Stimulated activated naive CD4-positive, alpha-beta T cell (primary cell): ENCODE measurements at regions not wholly inside any gene's neighbourhood (a gene's known extent, or its start where the extent isn't known, plus 50 kb on each side); places are given as distances from the start of the nearest gene placed in this dataset.
"Not testable (repeated sequence)": the region's sequence is repeated elsewhere in the genome, so short reads cannot be mapped to it uniquely, and the experiment has no call there.

Source experiments
- DNase-seq, 6 experiments: peaks; one replicate each; lab custom pipeline; 2025; lab: John Stamatoyannopoulos, UW

- peak in 1 of 6 experiments; percentile 0 for DNase-seq
Measured at GRCh38 chr3:20395692-20396091, 209.7 kb upstream of the SGO1 start.

GRCh38 chr3:20394243-20394642 is 208.2 kb upstream of the SGO1 start:
- no peak for DNase-seq

- no peak for DNase-seq
Measured at GRCh38 chr3:20391644-20392043, 205.6 kb upstream of the SGO1 start.

GRCh38 chr3:20388971-20389370 is 203.0 kb upstream of the SGO1 start:
- DNase-seq, result no peak

GRCh38 chr3:20380295-20380694 is 194.3 kb upstream of the SGO1 start:
- no peak for DNase-seq

- DNase-seq, result no peak
Measured at GRCh38 chr3:20378315-20378714, 192.3 kb upstream of the SGO1 start.

- DNase-seq, result no peak
Measured at GRCh38 chr3:20376665-20377217, 190.7 kb upstream of the SGO1 start.

GRCh38 chr3:20375302-20375701 is 189.3 kb upstream of the SGO1 start:
- no peak for DNase-seq

GRCh38 chr3:20370273-20371063 is 184.5 kb upstream of the SGO1 start:
- DNase-seq, result not testable (repeated sequence)

- no peak for DNase-seq
Measured at GRCh38 chr3:20361000-20361399, 175.0 kb upstream of the SGO1 start.

GRCh38 chr3:20353286-20353685 is 167.3 kb upstream of the SGO1 start:
- DNase-seq, result no peak

GRCh38 chr3:20352546-20353179 is 166.7 kb upstream of the SGO1 start:
- no peak for DNase-seq

- no peak for DNase-seq
Measured at GRCh38 chr3:20350449-20350848, 164.4 kb upstream of the SGO1 start.

GRCh38 chr3:20346916-20347315 is 160.9 kb upstream of the SGO1 start:
- DNase-seq, result no peak

GRCh38 chr3:20346369-20346768 is 160.4 kb upstream of the SGO1 start:
- DNase-seq, result no peak

GRCh38 chr3:20344400-20344959 is 158.5 kb upstream of the SGO1 start:
- DNase-seq, result no peak

GRCh38 chr3:20343790-20344189 is 157.8 kb upstream of the SGO1 start:
- DNase-seq, result no peak

GRCh38 chr3:20340324-20340928 is 154.4 kb upstream of the SGO1 start:
- DNase-seq, result peak in 3 of 6 experiments; percentile 30 to 54 (median 39)

GRCh38 chr3:20336572-20336971 is 150.6 kb upstream of the SGO1 start:
- no peak for DNase-seq

GRCh38 chr3:20334842-20335241 is 148.8 kb upstream of the SGO1 start:
- no peak for DNase-seq

GRCh38 chr3:20327889-20328288 is 141.9 kb upstream of the SGO1 start:
- DNase-seq, result no peak

- no peak for DNase-seq
Measured at GRCh38 chr3:20326541-20326940, 140.5 kb upstream of the SGO1 start.

- no peak for DNase-seq
Measured at GRCh38 chr3:20325563-20325962, 139.6 kb upstream of the SGO1 start.
